CMK (cell line): ENCODE measurements at regions not wholly inside any gene's neighbourhood (a gene's known extent, or its start where the extent isn't known, plus 50 kb on each side); places are given as distances from the start of the nearest gene placed in this dataset.

Source experiments
- DNase-seq: peaks from one replicate; pipeline ENCODE4 v3.0.0-alpha.2; 2010; ENCODE audit warnings: low read depth

- DNase-seq = no peak
These were observed 448.2 kb upstream of the AUTS2 start for GRCh38 chr7:69149804-69150782.

- DNase-seq = no peak
These were observed 435.9 kb upstream of the AUTS2 start for GRCh38 chr7:69162326-69162725.

GRCh38 chr7:69162931-69163670 is 435.2 kb upstream of the AUTS2 start:
- DNase-seq = no peak

GRCh38 chr7:69166979-69167516 is 431.2 kb upstream of the AUTS2 start:
- DNase-seq = no peak

GRCh38 chr7:69169386-69169785 is 428.9 kb upstream of the AUTS2 start:
- no peak for DNase-seq

- no peak for DNase-seq
These were observed 425.8 kb upstream of the AUTS2 start for GRCh38 chr7:69172357-69173077.

- DNase-seq = no peak
These were observed 424.9 kb upstream of the AUTS2 start for GRCh38 chr7:69173341-69173740.

GRCh38 chr7:69173846-69174245 is 424.4 kb upstream of the AUTS2 start:
- DNase-seq = no peak

- no peak for DNase-seq
These were observed 421.4 kb upstream of the AUTS2 start for GRCh38 chr7:69176841-69177240.

- no peak for DNase-seq
These were observed 420.8 kb upstream of the AUTS2 start for GRCh38 chr7:69177461-69177861.

- DNase-seq = no peak
These were observed 420.3 kb upstream of the AUTS2 start for GRCh38 chr7:69177941-69178494.

GRCh38 chr7:69180662-69181061 is 417.6 kb upstream of the AUTS2 start:
- no peak for DNase-seq

GRCh38 chr7:69182596-69183467 is 415.4 kb upstream of the AUTS2 start:
- no peak for DNase-seq

- no peak for DNase-seq
These were observed 413.9 kb upstream of the AUTS2 start for GRCh38 chr7:69184339-69184738.

- DNase-seq = no peak
These were observed 413.1 kb upstream of the AUTS2 start for GRCh38 chr7:69185170-69185569.

GRCh38 chr7:69186974-69187373 is 411.3 kb upstream of the AUTS2 start:
- no peak for DNase-seq

- DNase-seq = no peak
These were observed 410.4 kb upstream of the AUTS2 start for GRCh38 chr7:69187824-69188333.

- DNase-seq = no peak
These were observed 408.9 kb upstream of the AUTS2 start for GRCh38 chr7:69189406-69189805.

GRCh38 chr7:69190025-69190424 is 408.2 kb upstream of the AUTS2 start:
- no peak for DNase-seq

GRCh38 chr7:69190763-69191162 is 407.5 kb upstream of the AUTS2 start:
- DNase-seq = no peak

- DNase-seq = no peak
These were observed 406.1 kb upstream of the AUTS2 start for GRCh38 chr7:69192134-69192533.
